Left lung (tissue), 4 donors: ENCODE measurements at regions not wholly inside any gene's neighbourhood (a gene's known extent, or its start where the extent isn't known, plus 50 kb on each side); places are given as distances from the start of the nearest gene placed in this dataset.

Source experiments
- ATAC-seq: fragments of 200-7000 bp; cut with Tn5 transposase; one replicate; pipeline ENCODE4 v1.9.1; 2020; ENCODE audit warnings: moderate library complexity
- DNase-seq, 4 donors: peaks; one replicate each; pipeline ENCODE4 v3.0.0-alpha.2; 2013 to 2020
- H3K27ac ChIP-seq, 2 donors: fragments of 200-600 bp; sonication (generic) in 1 of 2; one replicate each; pipeline versions ENCODE4 v1.5.0 to v1.8.0; 2020 to 2021
- H3K27me3 ChIP-seq, 2 donors: fragments of 200-600 bp; sonication (generic) in 1 of 2; one replicate each; pipeline versions ENCODE4 v1.5.0 to v1.8.0; 2020 to 2021
- H3K36me3 ChIP-seq, 2 donors: fragments of 200-600 bp; sonication (generic) in 1 of 2; one replicate each; pipeline versions ENCODE4 v1.5.0 to v1.8.0; 2020 to 2021
- H3K4me1 ChIP-seq, 2 donors: fragments of 200-600 bp; one replicate each; pipeline ENCODE4 v1.8.0; 2021
- H3K4me3 ChIP-seq, 2 donors: fragments of 200-600 bp; sonication (generic) in 1 of 2; one replicate each; pipeline versions ENCODE4 v1.5.0 to v1.8.0; 2020 to 2021; ENCODE audit warnings: mild to moderate bottlenecking in 1 of 2
- H3K9me3 ChIP-seq, 2 donors: fragments of 200-600 bp; sonication (generic) in 1 of 2; one replicate each; pipeline versions ENCODE4 v1.5.0 to v1.8.0; 2020 to 2021
- intact Hi-C, 2 donors: fragments of 100-400 bp; cut with DNase I; formaldehyde crosslinking; loops; one replicate each; pipeline versions ENCODE4 v1.11.2 to v1.14.2; 2022
- TF ChIP-seq, protein P1 (sequence below), 2 donors: fragments of 200-600 bp; sonication (generic) in 1 of 2; IDR thresholded peaks; one replicate each; pipeline versions ENCODE4 v1.5.0 to v1.8.0; 2021; ENCODE audit warnings: antibody characterized with exemption in 2 of 2
- donor health status: DM: no; HTN: yes; CAD: no.
- donor health status: DM: no; HTN: no; CAD: no.

DNA sequence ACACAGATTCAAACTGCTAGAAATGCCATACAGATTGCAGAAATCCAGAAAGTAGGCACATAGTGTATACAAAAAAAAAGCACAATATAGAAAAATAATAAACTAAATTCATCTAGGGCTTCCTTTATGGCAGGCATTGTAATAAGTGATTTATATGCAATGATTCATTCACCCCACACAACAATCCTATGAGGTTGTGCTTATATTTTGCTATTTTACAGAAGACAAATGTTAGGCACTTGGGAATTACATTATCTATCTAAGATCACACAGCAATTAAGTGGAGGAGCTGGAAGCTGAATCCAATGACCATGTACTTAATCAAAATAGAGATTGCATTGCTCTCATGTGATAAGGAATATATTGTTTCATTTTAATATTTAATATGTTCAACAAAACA, 225.7 kb upstream of the KCNK2 start:
- H3K9me3 ChIP-seq: no peaks in the 10 kb centered on the region
- no peaks in the 10 kb centered on the region for H3K27me3 ChIP-seq
- H3K27ac ChIP-seq: no peak overlapping the region
- TF ChIP-seq, protein P1, sequence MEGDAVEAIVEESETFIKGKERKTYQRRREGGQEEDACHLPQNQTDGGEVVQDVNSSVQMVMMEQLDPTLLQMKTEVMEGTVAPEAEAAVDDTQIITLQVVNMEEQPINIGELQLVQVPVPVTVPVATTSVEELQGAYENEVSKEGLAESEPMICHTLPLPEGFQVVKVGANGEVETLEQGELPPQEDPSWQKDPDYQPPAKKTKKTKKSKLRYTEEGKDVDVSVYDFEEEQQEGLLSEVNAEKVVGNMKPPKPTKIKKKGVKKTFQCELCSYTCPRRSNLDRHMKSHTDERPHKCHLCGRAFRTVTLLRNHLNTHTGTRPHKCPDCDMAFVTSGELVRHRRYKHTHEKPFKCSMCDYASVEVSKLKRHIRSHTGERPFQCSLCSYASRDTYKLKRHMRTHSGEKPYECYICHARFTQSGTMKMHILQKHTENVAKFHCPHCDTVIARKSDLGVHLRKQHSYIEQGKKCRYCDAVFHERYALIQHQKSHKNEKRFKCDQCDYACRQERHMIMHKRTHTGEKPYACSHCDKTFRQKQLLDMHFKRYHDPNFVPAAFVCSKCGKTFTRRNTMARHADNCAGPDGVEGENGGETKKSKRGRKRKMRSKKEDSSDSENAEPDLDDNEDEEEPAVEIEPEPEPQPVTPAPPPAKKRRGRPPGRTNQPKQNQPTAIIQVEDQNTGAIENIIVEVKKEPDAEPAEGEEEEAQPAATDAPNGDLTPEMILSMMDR (IDR thresholded peaks at IDR 0.05): no peak
- no peaks in the 10 kb centered on the region for H3K4me1 ChIP-seq
- intact Hi-C loops: no loop called here
- ATAC-seq (no peak), DNase-seq (no peak)
- no peaks in the 10 kb centered on the region for H3K36me3 ChIP-seq
- no peak overlapping the region for H3K4me3 ChIP-seq

DNA sequence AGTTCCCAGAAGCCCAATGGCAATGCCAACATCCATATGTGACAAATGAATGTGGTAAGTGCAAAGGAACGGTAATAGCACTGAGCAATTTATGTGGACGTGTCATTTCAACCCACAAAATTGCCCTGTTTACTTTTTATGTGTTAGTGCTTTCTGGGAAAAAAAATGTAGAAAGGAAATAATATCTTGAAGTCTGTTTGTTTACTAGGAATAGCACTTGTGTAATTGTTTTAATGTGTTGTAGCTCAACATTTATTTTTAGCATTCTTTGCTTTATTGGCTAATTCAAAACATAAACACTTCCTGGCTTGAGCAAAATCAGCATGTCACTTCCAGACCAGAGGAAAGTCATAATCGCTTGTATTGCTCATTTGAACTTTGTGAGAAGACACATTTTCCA, 224.8 kb upstream of the KCNK2 start:
- H3K4me3 ChIP-seq: no peak overlapping the region
- H3K27me3 ChIP-seq: no peaks in the 10 kb centered on the region
- TF ChIP-seq, protein P1 (IDR thresholded peaks at IDR 0.05): no peak
- ATAC-seq (no peak), DNase-seq (peak in 1 of 4 donors; percentile 6)
- no peaks in the 10 kb centered on the region for H3K4me1 ChIP-seq
- H3K36me3 ChIP-seq: no peaks in the 10 kb centered on the region
- no peaks in the 10 kb centered on the region for H3K9me3 ChIP-seq
- intact Hi-C loops: no loop called here
- no peak overlapping the region for H3K27ac ChIP-seq

GRCh38 chr1:214859647-214860046, 222.9 kb upstream of the KCNK2 start:
- DNase-seq: no peak
- ATAC-seq: no peak
- TF ChIP-seq, protein P1 (IDR thresholded peaks at IDR 0.05): no peak
- no peaks in the 10 kb centered on the region for H3K36me3 ChIP-seq
- no peak overlapping the region for H3K27ac ChIP-seq
- H3K4me3 ChIP-seq: no peak overlapping the region
- intact Hi-C loops: no loop called here
- H3K9me3 ChIP-seq: no peaks in the 10 kb centered on the region
- H3K27me3 ChIP-seq: no peaks in the 10 kb centered on the region
- H3K4me1 ChIP-seq: no peaks in the 10 kb centered on the region

DNA sequence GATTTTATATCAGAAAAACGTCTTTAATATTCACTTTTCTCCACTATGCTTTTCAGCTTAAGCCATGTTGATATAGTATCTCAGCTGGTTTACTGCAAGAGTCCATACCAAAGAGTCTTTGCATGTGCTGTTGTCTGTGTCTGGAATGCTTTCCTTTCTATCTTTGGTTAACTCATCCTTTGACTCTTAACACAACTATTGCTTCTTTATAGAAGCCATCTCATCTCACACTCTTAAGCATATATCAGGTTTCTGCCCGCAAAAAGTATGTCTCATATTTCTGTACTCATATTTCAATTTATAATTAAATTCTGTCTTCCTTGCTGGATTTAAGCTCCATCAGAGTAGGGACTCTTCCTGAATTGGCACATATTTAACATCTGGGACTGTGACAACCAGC, 220.9 kb upstream of the KCNK2 start:
- H3K4me1 ChIP-seq: no peaks in the 10 kb centered on the region
- H3K4me3 ChIP-seq: no peak overlapping the region
- H3K36me3 ChIP-seq: no peaks in the 10 kb centered on the region
- intact Hi-C loops: no loop called here
- TF ChIP-seq, protein P1 (IDR thresholded peaks at IDR 0.05): no peak
- no peak for DNase-seq
- H3K27ac ChIP-seq: no peak overlapping the region
- no peaks in the 10 kb centered on the region for H3K9me3 ChIP-seq
- no peaks in the 10 kb centered on the region for H3K27me3 ChIP-seq
- ATAC-seq: no peak

GRCh38 chr1:214862421-214862820, 220.1 kb upstream of the KCNK2 start:
- H3K36me3 ChIP-seq: no peaks in the 10 kb centered on the region
- H3K4me1 ChIP-seq: no peaks in the 10 kb centered on the region
- H3K4me3 ChIP-seq: no peak overlapping the region
- no peaks in the 10 kb centered on the region for H3K9me3 ChIP-seq
- no peaks in the 10 kb centered on the region for H3K27me3 ChIP-seq
- ATAC-seq (no peak), DNase-seq (no peak)
- H3K27ac ChIP-seq: no peak overlapping the region
- intact Hi-C loops: no loop called here
- TF ChIP-seq, protein P1 (IDR thresholded peaks at IDR 0.05): no peak
